Adrenal gland (tissue), 9 donors: ENCODE measurements at regions not wholly inside any gene's neighbourhood (a gene's known extent, or its start where the extent isn't known, plus 50 kb on each side); places are given as distances from the start of the nearest gene placed in this dataset.

Experiments used
- DNase-seq, 7 donors: peaks; one replicate each; pipeline ENCODE4 v3.0.0-alpha.2; 2019 to 2020
- H3K27ac ChIP-seq, 5 donors: fragments of 200-600 bp; sonication (generic) in 4 of 5; 1 replicate in 3 of 5; 2 replicates in 2 of 5; pipeline versions ENCODE4 v1.5.1 to v1.8.0; 2016 to 2020; ENCODE audit warnings: mild to moderate bottlenecking in 1 of 5
- H3K27me3 ChIP-seq: fragments of 200-600 bp; 2 replicates; pipeline ENCODE4 v1.8.0; 2021
- H3K36me3 ChIP-seq, 2 donors: fragments of 200-600 bp; replicated peaks in 1 of 2; 1 replicate in 1 of 2; 2 replicates in 1 of 2; pipeline versions ENCODE4 v1.5.1 to v1.8.0; 2018 to 2022
- H3K4me1 ChIP-seq, 2 donors: fragments of 200-600 bp; replicated peaks in 1 of 2; 1 replicate in 1 of 2; 2 replicates in 1 of 2; pipeline versions ENCODE4 v1.5.1 to v1.8.0; 2018 to 2021
- H3K4me3 ChIP-seq, 4 donors: fragments of 200-600 bp; sonication (generic) in 3 of 4; one replicate each; pipeline ENCODE4 v1.5.1; 2016 to 2018
- H3K9me3 ChIP-seq, 3 donors: fragments of 200-600 bp; sonication (generic) in 1 of 3; replicated peaks in 1 of 3; 1 replicate in 2 of 3; 2 replicates in 1 of 3; pipeline versions ENCODE4 v1.5.1 to v1.8.0; 2016 to 2021
- CTCF ChIP-seq, 6 experiments: fragments of 450-650 bp in 4 of 6; fragments of 200-600 bp in 2 of 6; sonication (generic) in 1 of 6; IDR thresholded peaks; 1 replicate in 5 of 6; 2 replicates in 1 of 6; pipeline versions ENCODE4 v1.5.1 to v1.8.0; 2016 to 2021; ENCODE audit warnings: antibody characterized with exemption in 6 of 6, mild to moderate bottlenecking in 2 of 6, moderate library complexity in 1 of 6
- POLR2A ChIP-seq, 2 donors: fragments of 450-650 bp; IDR thresholded peaks; one replicate each; pipeline ENCODE4 v1.6.1; 2017; ENCODE audit warnings: antibody characterized with exemption in 2 of 2, mild to moderate bottlenecking in 2 of 2, moderate library complexity in 1 of 2
- WGBS, 4 donors: extraction: QIAGEN DNeasy Blood & Tissue Kit in 2 of 4; methylation state at CpG; one replicate each; pipeline versions ENCODE4 v1.1.5 to v1.1.7; 2013 to 2017; 5-methylcytosine and 5-hydroxymethylcytosine counted together
- intact Hi-C, 2 donors: fragments of 100-400 bp; cut with DNase I; formaldehyde crosslinking; loops; one replicate each; pipeline versions ENCODE4 v1.14.1 to v1.15.0; 2022 to 2023
- donor health status: healthy with polysubstance abuse.
- donor health status: Bipolar disorder and iron deficiency.
- donor health status: DM: yes; HTN: yes; CAD: no.
- donor health status: DM: no; HTN: no; CAD: no.
- donor health status: DM: no; HTN: no; CAD: no.

GRCh38 chr5:27548484-27548883 lies 510.1 kb upstream of the CDH9 start:
- no peak for DNase-seq
- Histone ChIP-seq H3K27ac (no peak overlapping the region), H3K9me3 (no peaks in the 10 kb centered on the region), H3K4me3 (no peak overlapping the region), H3K36me3 (no peaks in the 10 kb centered on the region), H3K27me3 (no peaks in the 10 kb centered on the region), H3K4me1 (no peaks in the 10 kb centered on the region)
- 42 to 75% (median 61%) methylated on average over 2 of the region's 2 CpGs for WGBS, 4 donors
- intact Hi-C loops = no loop called here
- TF ChIP-seq POLR2A (IDR thresholded peaks at IDR 0.05) = no peak
- TF ChIP-seq CTCF (IDR thresholded peaks at IDR 0.05) = no peak

- no peaks in the 10 kb centered on the region for H3K36me3 ChIP-seq
- no peak for DNase-seq
- H3K27ac ChIP-seq = no peak overlapping the region
- intact Hi-C loops = no loop called here
- no peaks in the 10 kb centered on the region for H3K27me3 ChIP-seq
- no peak for TF ChIP-seq POLR2A (IDR thresholded peaks at IDR 0.05)
- TF ChIP-seq CTCF (IDR thresholded peaks at IDR 0.05) = no peak
- H3K4me3 ChIP-seq = no peak overlapping the region
- H3K4me1 ChIP-seq = no peaks in the 10 kb centered on the region
- H3K9me3 ChIP-seq = no peaks in the 10 kb centered on the region
Measured at GRCh38 chr5:27535031-27535557, 496.7 kb upstream of the CDH9 start.

- H3K27me3 ChIP-seq = no peaks in the 10 kb centered on the region
- H3K36me3 ChIP-seq = no peaks in the 10 kb centered on the region
- intact Hi-C loops = no loop called here
- WGBS, 4 donors = 43 to 56% (median 47%) methylated on average over 1 of the region's 1 CpG
- H3K4me3 ChIP-seq = no peak overlapping the region
- no peak overlapping the region for H3K27ac ChIP-seq
- no peak for DNase-seq
- H3K9me3 ChIP-seq = no peaks in the 10 kb centered on the region
- H3K4me1 ChIP-seq = no peaks in the 10 kb centered on the region
- TF ChIP-seq CTCF (IDR thresholded peaks at IDR 0.05) = no peak
- no peak for TF ChIP-seq POLR2A (IDR thresholded peaks at IDR 0.05)
Measured at GRCh38 chr5:27532305-27532704, 493.9 kb upstream of the CDH9 start.

GRCh38 chr5:27524515-27524914 lies 486.1 kb upstream of the CDH9 start:
- H3K27me3 ChIP-seq = no peaks in the 10 kb centered on the region
- no peaks in the 10 kb centered on the region for H3K36me3 ChIP-seq
- H3K27ac ChIP-seq = no peak overlapping the region
- no peaks in the 10 kb centered on the region for H3K4me1 ChIP-seq
- H3K9me3 ChIP-seq = no peaks in the 10 kb centered on the region
- DNase-seq = no peak
- TF ChIP-seq POLR2A (IDR thresholded peaks at IDR 0.05) (no peak), CTCF (IDR thresholded peaks at IDR 0.05) (no peak)
- no peak overlapping the region for H3K4me3 ChIP-seq
- intact Hi-C loops = no loop called here
